Vagina (tissue), 2 donors: ENCODE measurements at regions not wholly inside any gene's neighbourhood (a gene's known extent, or its start where the extent isn't known, plus 50 kb on each side); places are given as distances from the start of the nearest gene placed in this dataset. TPM values are rescaled to one million over a fixed set of nuclear protein-coding genes. Genes with fewer than 3 reads are reported as not detected.

Source experiments
- DNase-seq, 2 donors: peaks; one replicate each; pipeline ENCODE4 v3.0.0-alpha.2; 2017; ENCODE audit errors: extremely low spot score in 2 of 2
- H3K27ac ChIP-seq: fragments of 200-600 bp; sonication (generic); one replicate; pipeline ENCODE4 v1.5.1; 2019
- H3K27me3 ChIP-seq: fragments of 200-600 bp; sonication (generic); one replicate; pipeline ENCODE4 v1.5.1; 2019
- H3K36me3 ChIP-seq, 2 donors: fragments of 200-600 bp; sonication (generic); one replicate each; pipeline ENCODE4 v1.5.1; 2017 to 2019
- H3K4me1 ChIP-seq: fragments of 200-600 bp; sonication (generic); one replicate; pipeline ENCODE4 v1.5.1; 2019
- H3K4me3 ChIP-seq, 2 donors: fragments of 200-600 bp; sonication (generic); 1 replicate in 1 of 2; 2 replicates in 1 of 2; pipeline ENCODE4 v1.5.1; 2016 to 2019
- H3K9me3 ChIP-seq: fragments of 200-600 bp; sonication (generic); one replicate; pipeline ENCODE4 v1.5.1; 2019
- CTCF ChIP-seq, 3 experiments: fragments of 450-650 bp in 2 of 3; fragments of 200-600 bp in 1 of 3; sonication (generic) in 1 of 3; IDR thresholded peaks; one replicate each; pipeline ENCODE4 v1.5.1; 2017 to 2019; ENCODE audit warnings: antibody characterized with exemption in 3 of 3, mild to moderate bottlenecking in 2 of 3, moderate library complexity in 2 of 3
- POLR2A ChIP-seq, 2 donors: fragments of 450-650 bp; IDR thresholded peaks; one replicate each; pipeline ENCODE4 v1.6.1; 2017; ENCODE audit warnings: antibody characterized with exemption in 2 of 2, mild to moderate bottlenecking in 2 of 2, moderate library complexity in 2 of 2
- POLR2AphosphoS5 ChIP-seq, 2 donors: sonication (generic); formaldehyde crosslinking; IDR thresholded peaks; one replicate each; pipeline ENCODE4 v1.9.0; 2017; ENCODE audit warnings: antibody characterized with exemption in 2 of 2, mild to moderate bottlenecking in 2 of 2, low read depth in 1 of 2; ENCODE audit not compliant: insufficient read depth in 1 of 2
- intact Hi-C: fragments of 100-400 bp; cut with DNase I; formaldehyde crosslinking; loops from one replicate; pipeline ENCODE4 v1.15.1; 2023
- microRNA-seq: library from miRNA; unstranded; fragments of <30 nt; microRNA quantifications from one replicate; pipeline ENCODE4, GENCODE V29; 2017; ENCODE audit warnings: borderline number of aligned reads, borderline replicate concordance
- small RNA-seq: library from RNA; depleted of rRNA; stranded (forward); fragments of <200 nt; gene quantifications from one replicate; pipeline ENCODE3, GENCODE V24; 2016

DNA sequence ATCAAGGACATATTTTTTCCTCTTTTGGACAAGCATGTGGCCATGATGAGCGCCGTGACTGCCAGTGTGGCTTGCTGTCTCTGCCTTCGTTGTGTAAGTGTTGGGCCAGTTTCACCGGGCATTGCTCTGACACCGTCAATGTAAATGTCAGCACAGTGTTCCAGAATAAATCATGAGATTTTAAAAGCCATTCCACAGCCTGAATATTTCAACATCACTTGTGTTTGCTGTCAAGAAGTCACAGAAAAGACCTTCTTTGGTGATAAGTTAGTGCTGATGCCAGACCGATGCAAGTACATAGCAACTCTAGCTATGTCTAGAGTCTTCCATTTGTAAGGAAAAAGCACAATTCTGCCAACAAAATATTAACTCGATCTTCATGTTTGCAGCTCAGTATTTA lies 467.8 kb downstream of the TBC1D22A start:
- TF ChIP-seq POLR2AphosphoS5 (IDR thresholded peaks at IDR 0.05; ENCODE audit: insufficient read depth in 1 of 2, low read depth in 1 of 2), result no peak
- TF ChIP-seq POLR2A (IDR thresholded peaks at IDR 0.05), result no peak
- TF ChIP-seq CTCF (IDR thresholded peaks at IDR 0.05), result no peak
- intact Hi-C loops, result no loop called here
- no peak for DNase-seq
- no peak overlapping the region for H3K27ac ChIP-seq
- H3K9me3 ChIP-seq, result no peaks in the 10 kb centered on the region
- no peaks in the 10 kb centered on the region for H3K27me3 ChIP-seq
- no peak overlapping the region for H3K4me3 ChIP-seq
- no peaks in the 10 kb centered on the region for H3K4me1 ChIP-seq
- no peaks in the 10 kb centered on the region for H3K36me3 ChIP-seq

- intact Hi-C loops, result no loop called here
- no peaks in the 10 kb centered on the region for H3K36me3 ChIP-seq
- no peak overlapping the region for H3K27ac ChIP-seq
Measured at GRCh38 chr22:47228767-47229166, 466.3 kb downstream of the TBC1D22A start.

DNA sequence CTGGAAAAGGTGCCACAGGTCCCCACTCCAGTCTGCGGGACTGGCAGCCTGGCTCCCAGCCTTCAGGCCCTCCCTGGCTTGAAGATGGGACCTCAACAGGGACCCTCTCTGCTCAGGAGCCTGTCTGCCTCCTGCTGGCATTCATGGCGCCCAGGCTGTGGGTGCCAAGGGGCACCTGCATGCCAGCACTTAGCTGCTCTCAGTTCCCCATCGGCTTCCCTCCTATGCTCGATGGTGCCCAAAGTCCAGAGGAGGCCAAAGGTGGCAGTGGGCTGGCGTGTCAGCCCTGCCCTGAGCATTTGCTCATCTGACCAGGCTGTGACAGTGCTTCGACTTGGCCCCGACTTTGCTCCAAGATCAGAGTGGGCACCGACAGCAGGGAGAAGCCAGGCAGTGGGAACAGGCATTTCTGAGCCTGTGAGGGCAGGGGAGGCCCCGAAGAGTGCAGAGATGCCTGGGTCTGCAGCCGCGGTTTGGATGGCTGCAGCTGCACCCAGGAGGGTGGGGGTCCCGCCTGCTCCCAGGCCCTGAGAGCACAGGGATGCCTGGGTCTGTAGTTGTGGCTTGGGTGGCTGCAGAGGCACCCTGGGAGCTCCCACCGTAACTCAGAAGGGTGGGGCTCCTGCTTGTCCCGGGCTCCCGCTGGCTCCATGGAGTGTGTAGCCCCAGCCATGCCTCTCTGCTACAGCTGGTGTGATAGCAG lies 463.6 kb downstream of the TBC1D22A start:
- DNase-seq, result peak; percentile 49 to 72
- no peak for TF ChIP-seq CTCF (IDR thresholded peaks at IDR 0.05)
- TF ChIP-seq POLR2AphosphoS5 (IDR thresholded peaks at IDR 0.05; ENCODE audit: insufficient read depth in 1 of 2, low read depth in 1 of 2), result no peak
- no peak for TF ChIP-seq POLR2A (IDR thresholded peaks at IDR 0.05)
- H3K9me3 ChIP-seq, result no peaks in the 10 kb centered on the region

More at GRCh38 chr22:47228767-47229166, 466.3 kb downstream of the TBC1D22A start:
- no peaks in the 10 kb centered on the region for H3K9me3 ChIP-seq
- no peak for TF ChIP-seq CTCF (IDR thresholded peaks at IDR 0.05)
- no peak for TF ChIP-seq POLR2AphosphoS5 (IDR thresholded peaks at IDR 0.05; ENCODE audit: insufficient read depth in 1 of 2, low read depth in 1 of 2)
- TF ChIP-seq POLR2A (IDR thresholded peaks at IDR 0.05), result no peak
- H3K27me3 ChIP-seq, result no peaks in the 10 kb centered on the region
- no peak for DNase-seq
- H3K4me3 ChIP-seq, result no peak overlapping the region
- no peaks in the 10 kb centered on the region for H3K4me1 ChIP-seq

DNA sequence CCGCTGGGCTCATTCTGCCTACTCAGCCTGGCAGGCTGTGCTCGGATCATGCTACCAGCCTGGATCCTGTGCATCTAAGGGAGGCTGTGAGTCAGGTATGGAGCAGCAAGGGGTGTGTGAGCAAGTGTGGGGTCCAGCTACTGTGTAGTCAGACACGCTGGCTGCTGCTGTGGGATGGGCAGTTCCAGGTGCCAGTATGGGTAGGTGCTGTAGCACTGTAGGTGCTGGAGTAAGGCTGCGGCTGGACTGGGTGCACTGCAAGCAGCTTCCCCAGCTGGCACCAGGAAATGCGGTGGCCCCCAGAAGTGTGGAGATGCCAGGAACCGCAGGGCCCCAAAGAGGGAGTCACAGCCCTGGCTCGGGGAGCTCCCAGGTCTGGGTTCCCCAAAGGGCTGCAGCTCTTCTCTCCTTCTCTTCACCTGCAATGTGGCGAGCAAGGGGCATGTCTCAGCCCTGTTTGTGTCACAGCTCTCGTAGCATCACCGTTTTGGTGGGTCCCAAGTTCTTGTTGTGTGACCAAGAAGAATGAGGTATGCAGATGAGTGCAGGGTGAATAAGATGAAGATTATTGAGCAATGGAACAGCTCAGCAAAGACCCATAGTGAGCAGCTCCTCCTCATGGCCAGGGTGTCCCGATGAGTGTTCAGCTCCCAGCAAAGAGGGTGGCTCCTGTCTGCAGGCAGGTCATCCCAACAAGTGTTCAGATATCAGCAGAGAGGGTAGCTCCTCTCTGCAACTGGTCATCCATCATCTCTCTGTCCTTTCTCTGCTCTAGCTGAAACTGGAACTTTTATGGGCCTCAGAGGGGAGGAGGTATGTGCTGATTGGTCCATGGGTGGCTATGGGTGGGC lies 462.9 kb downstream of the TBC1D22A start:
- TF ChIP-seq CTCF (IDR thresholded peaks at IDR 0.05) (no peak), POLR2AphosphoS5 (IDR thresholded peaks at IDR 0.05; ENCODE audit: insufficient read depth in 1 of 2, low read depth in 1 of 2) (no peak), POLR2A (IDR thresholded peaks at IDR 0.05) (no peak)
- Histone ChIP-seq H3K4me1 (no peaks in the 10 kb centered on the region), H3K27ac (no peak overlapping the region), H3K9me3 (no peaks in the 10 kb centered on the region), H3K27me3 (no peaks in the 10 kb centered on the region), H3K36me3 (no peaks in the 10 kb centered on the region), H3K4me3 (no peak overlapping the region)
- peak; percentile 65 to 89 for DNase-seq
- intact Hi-C loops, result no loop called here

More for the DNA sequence above, 463.6 kb downstream of the TBC1D22A start:
- H3K4me1 ChIP-seq, result no peaks in the 10 kb centered on the region
- no peaks in the 10 kb centered on the region for H3K36me3 ChIP-seq
- no peaks in the 10 kb centered on the region for H3K27me3 ChIP-seq
- no peak overlapping the region for H3K4me3 ChIP-seq
- H3K27ac ChIP-seq, result no peak overlapping the region
- intact Hi-C loops, result no loop called here

Small RNA genes in the stretch of these regions (microRNA-seq; reads per million reads assigned to microRNA genes)
- gene MIR3201 (not detected), gene MIR3667 (not detected), gene MIR4535 (not detected)

Small RNA genes in the stretch of these regions (small RNA-seq; reads per million reads assigned to genes)
- gene MIR3201 (not detected), gene MIR3667 (not detected), gene MIR4535 (not detected)
